GM19397 (cell line): ENCODE measurements at regions not wholly inside any gene's neighbourhood (a gene's known extent, or its start where the extent isn't known, plus 50 kb on each side); places are given as distances from the start of the nearest gene placed in this dataset.

ENCODE experiments used
- ATAC-seq: cut with Tn5 transposase; IDR thresholded peaks from one replicate; pipeline ENCODE4 v1.9.1; 2021; ENCODE audit warnings: mild to moderate bottlenecking, moderate library complexity; ENCODE audit not compliant: unreplicated experiment

GRCh38 chr5:6910950-6911349, 197.7 kb downstream of the TENT4A start:
- no peak for ATAC-seq

GRCh38 chr5:6914347-6914746, 201.1 kb downstream of the TENT4A start:
- no peak for ATAC-seq

DNA sequence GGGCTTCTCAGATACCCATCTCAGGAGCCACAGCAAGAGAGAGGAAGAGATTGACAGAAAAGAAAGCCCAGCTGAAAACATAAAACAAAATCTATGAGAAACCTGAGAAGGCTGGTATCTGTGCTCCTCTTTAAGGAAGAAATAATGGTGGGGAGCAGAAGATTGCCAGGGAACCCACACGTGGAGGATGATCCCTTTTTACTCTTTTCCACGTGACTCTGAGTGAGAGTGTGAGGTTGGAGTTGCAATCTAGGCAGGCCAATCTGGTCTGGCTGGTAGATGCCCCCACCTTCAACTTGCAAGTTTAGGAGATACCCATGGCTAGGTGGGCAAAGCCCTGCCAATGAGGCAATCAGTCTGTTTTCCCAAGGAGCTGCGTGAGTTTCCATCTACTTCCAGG, 202.3 kb downstream of the TENT4A start:
- ATAC-seq: no peak

GRCh38 chr5:6918255-6918654, 205.0 kb downstream of the TENT4A start:
- ATAC-seq: no peak

DNA sequence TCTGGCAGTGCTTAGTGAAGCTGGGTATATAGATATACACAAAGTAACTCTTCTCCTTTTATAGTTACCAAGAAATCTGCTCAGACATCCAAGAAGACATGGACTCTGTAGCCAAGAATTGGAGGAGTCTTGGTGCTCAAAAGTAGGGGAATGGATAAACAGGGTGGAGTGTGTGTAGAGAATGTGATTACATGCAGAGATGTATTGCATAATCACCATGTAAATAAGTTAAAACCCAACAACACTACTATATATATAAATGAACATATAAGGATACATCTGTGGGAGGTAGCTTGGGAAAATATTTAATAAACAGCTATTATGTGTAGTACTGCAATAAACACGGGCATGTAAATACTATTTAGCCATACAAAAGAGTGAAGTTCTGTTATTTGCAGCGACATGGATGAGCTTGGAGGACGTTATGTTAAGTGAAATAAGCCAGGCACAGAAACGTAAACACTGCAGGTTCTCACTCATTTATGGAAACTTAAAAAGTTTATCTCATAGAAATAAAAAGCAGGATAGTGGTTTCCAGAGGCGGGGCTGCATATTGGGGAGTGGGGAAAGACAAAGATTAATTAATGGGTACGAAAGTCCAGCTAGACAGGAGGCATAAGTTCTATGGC, 207.5 kb downstream of the TENT4A start:
- ATAC-seq: no peak

- no peak for ATAC-seq
These were observed 213.3 kb downstream of the TENT4A start for GRCh38 chr5:6926491-6927038.

DNA sequence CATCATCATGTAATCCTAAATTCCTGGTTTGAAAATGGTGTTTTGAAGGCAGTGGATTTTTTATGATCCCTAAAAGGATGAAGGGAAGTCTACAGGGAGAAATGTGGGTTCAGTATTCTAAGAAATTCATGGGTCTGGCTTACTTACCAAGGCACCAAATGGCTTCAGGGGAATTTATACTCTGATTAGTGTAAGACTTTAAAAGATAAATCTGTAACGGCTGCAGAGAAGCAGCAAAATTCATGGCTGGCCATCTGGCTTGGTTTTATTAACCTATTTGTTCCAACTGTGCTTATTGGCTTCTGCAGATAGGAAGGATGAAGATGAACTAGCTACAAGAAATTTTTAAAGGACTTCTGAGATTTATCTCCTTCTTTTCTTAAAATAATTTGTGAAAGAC, 222.8 kb downstream of the TENT4A start:
- no peak for ATAC-seq

DNA sequence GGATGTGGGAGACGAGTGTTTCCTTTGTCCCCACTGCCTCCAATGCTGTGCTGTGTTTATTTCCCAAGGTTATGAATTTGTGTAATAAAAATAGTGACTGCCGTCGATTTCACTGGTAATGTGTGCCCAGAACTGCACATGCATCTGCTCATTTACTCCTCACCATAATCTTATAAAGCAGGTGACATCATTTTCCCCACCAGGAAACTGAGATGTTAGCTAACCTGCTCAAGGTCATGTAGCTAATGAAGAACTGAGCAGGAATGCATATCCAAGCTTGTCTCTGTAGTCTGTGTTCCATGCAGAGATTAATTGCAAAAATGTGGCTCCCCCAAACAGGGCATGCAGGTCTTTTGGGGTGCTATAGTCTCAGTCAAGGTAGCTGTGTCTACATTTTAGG, 224.4 kb downstream of the TENT4A start:
- ATAC-seq: no peak

GRCh38 chr5:6941631-6942030, 228.4 kb downstream of the TENT4A start:
- ATAC-seq: no peak

- ATAC-seq: no peak
These were observed 230.2 kb downstream of the TENT4A start for GRCh38 chr5:6943197-6944112.

DNA sequence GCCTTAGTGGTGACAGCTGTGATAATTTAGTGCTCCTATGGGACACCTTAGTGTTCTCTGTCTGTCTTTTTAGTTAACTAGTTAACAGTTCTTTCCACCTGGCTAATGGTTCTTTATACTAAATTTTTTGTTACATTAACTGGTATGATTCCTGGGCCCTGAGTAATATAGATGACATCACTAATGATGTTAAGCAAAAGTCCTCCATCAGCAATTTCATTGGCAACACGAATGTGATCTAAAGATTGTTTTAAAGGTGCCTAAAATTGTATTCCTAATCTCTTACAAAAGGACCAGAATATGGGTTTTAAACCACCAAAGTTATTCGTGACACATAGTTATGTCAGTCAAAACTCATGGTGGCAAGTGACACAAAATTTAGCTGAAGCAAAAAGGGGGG, 235.3 kb downstream of the TENT4A start:
- ATAC-seq: no peak

DNA sequence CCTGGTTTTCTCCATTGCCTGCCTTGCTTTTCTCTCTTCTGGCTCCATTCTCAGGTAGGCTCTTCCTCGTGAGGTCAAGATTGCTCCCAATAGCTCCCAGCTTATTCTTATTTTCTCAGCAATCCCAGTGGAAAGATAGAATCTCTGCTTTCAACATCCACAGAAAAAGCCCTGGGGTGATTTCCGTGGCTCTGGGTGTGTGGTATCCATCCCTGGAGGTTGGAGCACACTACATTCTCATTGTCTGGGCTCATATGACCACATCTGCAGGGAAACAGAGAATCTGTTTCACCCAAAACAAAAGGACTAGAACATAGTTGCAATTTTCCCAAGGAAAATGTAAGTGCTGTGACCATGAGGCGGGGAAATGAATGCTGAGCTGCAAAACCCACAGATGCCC, 236.0 kb downstream of the TENT4A start:
- no peak for ATAC-seq

- ATAC-seq: no peak
These were observed 237.0 kb downstream of the TENT4A start for GRCh38 chr5:6950250-6950649.

GRCh38 chr5:6950860-6951259, 237.6 kb downstream of the TENT4A start:
- no peak for ATAC-seq

DNA sequence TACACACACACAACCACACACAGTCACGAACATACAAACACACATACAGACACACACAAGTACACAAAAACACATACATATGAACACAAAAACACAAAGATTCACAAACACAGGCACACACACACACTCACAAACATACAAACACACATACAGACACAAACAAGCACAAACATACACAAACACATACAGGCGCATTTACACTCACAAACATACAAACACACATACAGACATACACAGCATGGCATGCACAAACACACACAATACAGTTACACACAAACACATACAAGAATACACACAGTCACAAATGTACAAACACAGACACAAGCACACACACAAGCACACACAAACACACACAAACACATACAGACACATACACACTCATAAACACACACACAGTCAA, 247.9 kb downstream of the TENT4A start:
- no peak for ATAC-seq

GRCh38 chr5:6961837-6962635, 248.8 kb downstream of the TENT4A start:
- no peak for ATAC-seq

- ATAC-seq: no peak
These were observed 263.7 kb downstream of the TENT4A start for GRCh38 chr5:6976971-6977370.

DNA sequence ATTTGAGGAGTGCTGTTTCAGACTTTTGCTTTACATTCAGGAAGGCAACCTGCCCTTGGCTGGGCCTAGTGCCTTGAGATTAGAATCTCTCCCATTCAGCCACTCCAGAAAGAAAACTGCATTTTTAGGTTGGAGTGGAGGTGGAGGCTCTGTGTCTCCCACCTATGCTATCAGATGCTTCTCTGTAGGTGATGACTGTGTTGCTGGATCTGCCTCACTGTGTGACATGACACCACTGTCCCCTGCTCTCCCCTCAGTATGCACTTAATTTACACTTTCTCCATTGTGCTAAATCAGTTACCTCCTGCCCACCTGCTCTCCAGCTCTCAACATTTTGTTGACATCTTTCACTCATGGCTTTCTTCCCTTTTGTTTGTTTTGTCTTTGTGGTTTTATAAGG, 265.8 kb downstream of the TENT4A start:
- ATAC-seq: no peak

DNA sequence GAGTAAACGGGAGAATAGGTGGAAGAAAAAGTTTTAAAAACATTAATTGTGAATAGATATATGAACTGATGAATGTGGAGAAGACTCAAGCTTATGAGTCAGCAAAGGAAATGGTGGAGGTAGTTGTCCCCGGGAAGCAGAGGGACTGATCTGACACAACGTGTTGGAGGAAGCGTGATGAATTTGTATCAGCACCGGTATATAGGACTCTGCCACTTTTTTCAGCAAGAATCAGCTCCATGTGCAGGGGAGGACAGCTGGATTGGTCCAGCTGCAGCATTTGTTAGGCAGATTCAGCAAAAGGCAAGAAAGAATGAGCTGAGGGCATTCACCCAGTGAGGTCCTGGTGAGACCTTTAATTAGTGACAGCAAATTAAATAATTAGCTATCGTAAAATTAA, 276.0 kb downstream of the TENT4A start:
- ATAC-seq: no peak

- no peak for ATAC-seq
These were observed 280.9 kb downstream of the TENT4A start for GRCh38 chr5:6994097-6994496.

- ATAC-seq: no peak
These were observed 281.9 kb downstream of the TENT4A start for GRCh38 chr5:6995115-6995514.
